ENCODE measurements at regions not wholly inside any gene's neighbourhood (a gene's known extent, or its start where the extent isn't known, plus 50 kb on each side); places are given as distances from the start of the nearest gene placed in this dataset.

DNA sequence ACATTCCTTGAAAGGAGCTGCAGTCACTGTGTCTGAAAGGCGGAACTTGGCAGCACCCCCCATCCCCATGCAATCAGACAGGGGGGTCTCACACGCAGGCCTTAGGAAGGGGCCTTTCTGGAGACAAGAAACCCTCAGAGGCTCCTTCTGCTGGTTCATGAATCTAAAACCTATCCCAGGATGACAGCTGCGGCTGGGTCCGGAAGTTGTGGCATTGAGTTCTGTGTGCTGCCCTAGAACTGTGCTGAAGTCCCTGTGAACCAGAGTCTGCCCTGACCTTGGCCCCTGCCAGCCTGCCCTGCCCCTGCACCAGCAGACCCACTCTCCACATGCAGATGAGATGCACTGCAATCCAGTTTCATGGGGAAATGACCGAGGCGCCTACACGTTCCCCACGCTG, 268.0 kb downstream of the CTTN start:
- no peaks in the 10 kb centered on the region for H3K79me2 ChIP-seq (ENCODE audit: insufficient read depth, low read length)
- H3K4me1 ChIP-seq (ENCODE audit: insufficient read depth, low read length), result peaks cover 7% of the 10 kb centered on the region
- TF ChIP-seq, protein P1, sequence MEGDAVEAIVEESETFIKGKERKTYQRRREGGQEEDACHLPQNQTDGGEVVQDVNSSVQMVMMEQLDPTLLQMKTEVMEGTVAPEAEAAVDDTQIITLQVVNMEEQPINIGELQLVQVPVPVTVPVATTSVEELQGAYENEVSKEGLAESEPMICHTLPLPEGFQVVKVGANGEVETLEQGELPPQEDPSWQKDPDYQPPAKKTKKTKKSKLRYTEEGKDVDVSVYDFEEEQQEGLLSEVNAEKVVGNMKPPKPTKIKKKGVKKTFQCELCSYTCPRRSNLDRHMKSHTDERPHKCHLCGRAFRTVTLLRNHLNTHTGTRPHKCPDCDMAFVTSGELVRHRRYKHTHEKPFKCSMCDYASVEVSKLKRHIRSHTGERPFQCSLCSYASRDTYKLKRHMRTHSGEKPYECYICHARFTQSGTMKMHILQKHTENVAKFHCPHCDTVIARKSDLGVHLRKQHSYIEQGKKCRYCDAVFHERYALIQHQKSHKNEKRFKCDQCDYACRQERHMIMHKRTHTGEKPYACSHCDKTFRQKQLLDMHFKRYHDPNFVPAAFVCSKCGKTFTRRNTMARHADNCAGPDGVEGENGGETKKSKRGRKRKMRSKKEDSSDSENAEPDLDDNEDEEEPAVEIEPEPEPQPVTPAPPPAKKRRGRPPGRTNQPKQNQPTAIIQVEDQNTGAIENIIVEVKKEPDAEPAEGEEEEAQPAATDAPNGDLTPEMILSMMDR (IDR thresholded peaks at IDR 0.05; ENCODE audit: extremely low read depth, low read depth, low read length), result no peak
- no peak overlapping the region for H2AFZ ChIP-seq (ENCODE audit: low read length)
- H3K36me3 ChIP-seq (ENCODE audit: insufficient read depth, low read length), result no peaks in the 10 kb centered on the region
- DNase-seq (ENCODE audit: insufficient read length, low spot score, missing footprints), result peak; percentile 53
- H3K4me2 ChIP-seq (ENCODE audit: insufficient read depth, low read length), result no peak overlapping the region
- H3K9me3 ChIP-seq (ENCODE audit: low read depth, low read length), result no peaks in the 10 kb centered on the region
- H4K20me1 ChIP-seq (ENCODE audit: insufficient read depth, low read length), result no peaks in the 10 kb centered on the region
- H3K4me3 ChIP-seq (ENCODE audit: insufficient read depth, low read length), result no peak overlapping the region
- H3K27ac ChIP-seq (ENCODE audit: low read depth, low read length), result no peak overlapping the region
- H3K27me3 ChIP-seq (ENCODE audit: insufficient read depth, low read length), result peaks cover 13% of the 10 kb centered on the region

DNA sequence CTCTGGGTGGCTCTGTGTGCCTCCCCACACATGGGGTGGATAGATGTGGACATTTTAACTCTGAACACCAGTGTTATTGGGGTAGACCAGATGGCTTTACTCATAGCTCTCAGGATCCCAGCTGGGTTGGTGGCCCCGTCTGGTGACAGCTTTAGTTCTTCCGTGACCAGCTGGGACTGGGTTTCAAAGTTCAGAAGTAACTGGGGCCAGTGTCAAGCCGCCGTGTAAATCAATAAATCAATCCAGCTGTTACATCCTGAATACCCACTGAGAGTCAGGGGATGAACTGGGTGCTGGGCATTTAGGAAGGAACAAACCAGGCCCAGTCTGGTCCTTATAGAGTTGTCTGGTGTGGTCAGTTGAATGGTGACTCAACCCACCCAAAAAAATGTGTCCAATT, 269.4 kb downstream of the CTTN start:
- Histone ChIP-seq H3K27ac (ENCODE audit: low read depth, low read length) (no peak overlapping the region), H3K4me3 (ENCODE audit: insufficient read depth, low read length) (no peak overlapping the region), H3K36me3 (ENCODE audit: insufficient read depth, low read length) (no peaks in the 10 kb centered on the region), H2AFZ (ENCODE audit: low read length) (no peak overlapping the region), H3K4me1 (ENCODE audit: insufficient read depth, low read length) (peaks cover under 1% of the 10 kb centered on the region), H4K20me1 (ENCODE audit: insufficient read depth, low read length) (no peaks in the 10 kb centered on the region), H3K27me3 (ENCODE audit: insufficient read depth, low read length) (peaks cover 15% of the 10 kb centered on the region), H3K4me2 (ENCODE audit: insufficient read depth, low read length) (no peak overlapping the region), H3K9me3 (ENCODE audit: low read depth, low read length) (no peaks in the 10 kb centered on the region), H3K79me2 (ENCODE audit: insufficient read depth, low read length) (no peaks in the 10 kb centered on the region)
- peak; percentile 42 for DNase-seq (ENCODE audit: insufficient read length, low spot score, missing footprints)
- TF ChIP-seq, protein P1 (IDR thresholded peaks at IDR 0.05; ENCODE audit: extremely low read depth, low read depth, low read length), result no peak

DNA sequence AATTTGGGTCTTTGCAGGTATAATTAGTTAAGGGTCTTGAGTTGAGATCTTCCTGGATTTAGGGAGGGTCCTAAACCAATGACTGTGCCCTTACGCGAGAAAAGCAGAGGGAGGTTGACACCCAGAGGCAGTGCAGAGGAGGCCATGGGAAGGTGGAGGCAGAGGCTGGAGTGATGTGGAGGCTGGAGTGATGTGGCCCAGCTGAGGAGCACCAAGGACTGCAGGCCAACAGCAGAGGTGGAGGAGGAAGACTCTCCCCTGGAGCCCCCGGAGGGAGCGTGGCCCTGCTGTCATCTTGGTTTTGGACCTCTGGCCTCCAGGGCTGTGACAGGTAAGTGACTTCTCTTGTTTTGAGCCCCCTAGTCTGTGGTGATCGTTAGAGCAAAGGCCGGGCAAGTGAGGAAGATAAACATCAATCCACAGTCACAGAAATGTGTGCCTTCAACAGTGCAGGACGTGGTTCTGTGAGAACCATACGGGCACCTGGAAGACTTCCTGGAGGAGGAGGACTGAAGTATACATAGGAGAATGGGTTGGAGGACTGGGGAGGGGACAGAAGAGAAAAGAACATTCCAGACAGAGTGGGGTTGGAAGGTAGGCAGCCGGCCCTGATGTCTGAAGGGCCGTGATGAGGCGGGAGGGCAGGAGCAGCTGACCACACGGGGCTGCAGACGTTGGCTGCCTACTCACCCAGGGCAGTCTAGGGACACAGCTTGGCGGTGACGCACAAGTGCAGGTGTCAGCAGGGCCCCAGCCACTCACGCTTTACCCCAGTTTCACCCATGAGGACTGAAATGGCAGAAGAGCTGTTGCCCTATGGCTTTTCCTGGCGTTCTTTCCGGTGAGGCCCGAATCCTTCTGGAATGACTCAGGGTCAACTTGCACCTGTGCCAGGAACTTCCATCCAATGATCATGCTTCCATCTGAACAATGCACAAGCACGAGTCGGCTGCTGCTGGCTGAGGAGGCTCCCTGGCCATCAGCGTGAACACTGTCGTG, 270.2 kb downstream of the CTTN start:
- TF ChIP-seq, protein P1 (IDR thresholded peaks at IDR 0.05; ENCODE audit: extremely low read depth, low read depth, low read length), result no peak
- Histone ChIP-seq H3K36me3 (ENCODE audit: insufficient read depth, low read length) (no peaks in the 10 kb centered on the region), H3K4me3 (ENCODE audit: insufficient read depth, low read length) (no peak overlapping the region), H3K79me2 (ENCODE audit: insufficient read depth, low read length) (no peaks in the 10 kb centered on the region), H3K27me3 (ENCODE audit: insufficient read depth, low read length) (peaks cover 10% of the 10 kb centered on the region), H3K9me3 (ENCODE audit: low read depth, low read length) (no peaks in the 10 kb centered on the region), H2AFZ (ENCODE audit: low read length) (no peak overlapping the region), H3K4me2 (ENCODE audit: insufficient read depth, low read length) (no peak overlapping the region), H3K27ac (ENCODE audit: low read depth, low read length) (no peak overlapping the region), H4K20me1 (ENCODE audit: insufficient read depth, low read length) (no peaks in the 10 kb centered on the region), H3K4me1 (ENCODE audit: insufficient read depth, low read length) (no peaks in the 10 kb centered on the region)
- peak; percentile 87 for DNase-seq (ENCODE audit: insufficient read length, low spot score, missing footprints)

DNA sequence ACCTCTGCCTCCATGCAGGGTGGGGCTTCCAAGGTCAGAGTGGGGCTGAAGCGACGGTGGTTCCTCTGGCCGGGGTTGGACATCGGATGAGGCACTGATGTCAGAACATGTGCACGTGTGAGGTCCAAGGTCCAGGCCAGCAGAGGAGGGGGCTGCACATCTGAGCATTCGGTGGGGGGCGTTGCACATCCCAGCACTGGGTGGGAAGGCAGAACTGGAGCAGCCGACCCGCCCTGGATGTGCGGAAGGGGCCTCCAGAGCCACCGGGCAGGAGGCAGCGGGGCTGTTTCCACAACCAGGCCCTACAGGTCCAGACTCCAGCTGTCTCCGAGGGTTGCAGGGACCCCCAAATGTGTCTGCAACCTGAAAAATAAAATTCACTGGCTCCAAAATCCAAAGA, 271.0 kb downstream of the CTTN start:
- Histone ChIP-seq H3K4me2 (ENCODE audit: insufficient read depth, low read length) (no peak overlapping the region), H2AFZ (ENCODE audit: low read length) (no peak overlapping the region), H3K9me3 (ENCODE audit: low read depth, low read length) (no peaks in the 10 kb centered on the region)

More for the DNA sequence above, 271.0 kb downstream of the CTTN start:
- H3K36me3 ChIP-seq (ENCODE audit: insufficient read depth, low read length), result no peaks in the 10 kb centered on the region
- H3K4me1 ChIP-seq (ENCODE audit: insufficient read depth, low read length), result no peaks in the 10 kb centered on the region
- H3K27me3 ChIP-seq (ENCODE audit: insufficient read depth, low read length), result peaks cover 6% of the 10 kb centered on the region
- no peaks in the 10 kb centered on the region for H4K20me1 ChIP-seq (ENCODE audit: insufficient read depth, low read length)
- TF ChIP-seq, protein P1 (IDR thresholded peaks at IDR 0.05; ENCODE audit: extremely low read depth, low read depth, low read length), result no peak
- DNase-seq (ENCODE audit: insufficient read length, low spot score, missing footprints), result peak; percentile 21
- no peaks in the 10 kb centered on the region for H3K79me2 ChIP-seq (ENCODE audit: insufficient read depth, low read length)
- H3K27ac ChIP-seq (ENCODE audit: low read depth, low read length), result no peak overlapping the region
- no peak overlapping the region for H3K4me3 ChIP-seq (ENCODE audit: insufficient read depth, low read length)

Measured in osteoblast (primary cell).